Liver (tissue), 8 donors: ENCODE measurements at regions not wholly inside any gene's neighbourhood (a gene's known extent, or its start where the extent isn't known, plus 50 kb on each side); places are given as distances from the start of the nearest gene placed in this dataset.

Experiments used
- DNase-seq: peaks from one replicate; pipeline ENCODE4 v3.0.0-alpha.2; 2017; ENCODE audit warnings: low spot score
- H3K27ac ChIP-seq, 2 donors: one replicate each; pipeline ENCODE4 v1.7.0; 2013; ENCODE audit warnings: inconsistent platforms in 2 of 2, low read length in 2 of 2, control low read depth in 1 of 2, low read depth in 1 of 2, mild to moderate bottlenecking in 1 of 2
- H3K27me3 ChIP-seq, 4 donors: one replicate each; pipeline versions ENCODE4 v1.6.1 to v1.7.0; 2013; ENCODE audit warnings: low read length in 3 of 4, inconsistent platforms in 1 of 4, mild to moderate bottlenecking in 1 of 4, moderate library complexity in 1 of 4; ENCODE audit not compliant: control insufficient read depth in 4 of 4, insufficient read depth in 4 of 4
- H3K36me3 ChIP-seq, 4 donors: one replicate each; pipeline versions ENCODE4 v1.6.1 to v1.7.0; 2013; ENCODE audit warnings: low read length in 3 of 4, mild to moderate bottlenecking in 3 of 4, low read depth in 1 of 4, moderate library complexity in 1 of 4; ENCODE audit not compliant: control insufficient read depth in 4 of 4, insufficient read depth in 3 of 4
- H3K4me1 ChIP-seq, 4 donors: one replicate each; pipeline versions ENCODE4 v1.6.1 to v1.7.0; 2013; ENCODE audit warnings: low read length in 3 of 4, mild to moderate bottlenecking in 3 of 4, moderate library complexity in 1 of 4; ENCODE audit not compliant: control insufficient read depth in 4 of 4, insufficient read depth in 4 of 4
- H3K4me3 ChIP-seq, 3 donors: one replicate each; pipeline versions ENCODE4 v1.6.1 to v1.7.0; 2013; ENCODE audit warnings: low read length in 3 of 3, control low read depth in 1 of 3, low read depth in 1 of 3, mild to moderate bottlenecking in 1 of 3
- H3K9ac ChIP-seq, 2 donors: one replicate each; pipeline ENCODE4 v1.7.0; 2013; ENCODE audit warnings: low read length in 2 of 2, mild to moderate bottlenecking in 2 of 2, moderate library complexity in 2 of 2, control low read depth in 1 of 2, low read depth in 1 of 2
- H3K9me3 ChIP-seq, 4 donors: one replicate each; pipeline versions ENCODE4 v1.6.1 to v1.7.0; 2013; ENCODE audit warnings: low read length in 3 of 4; ENCODE audit not compliant: control insufficient read depth in 4 of 4
- ATF3 ChIP-seq: IDR thresholded peaks from 2 replicates; pipeline ENCODE4 v1.6.1; 2016; ENCODE audit warnings: antibody characterized with exemption
- CTCF ChIP-seq: fragments of 150-350 bp; IDR thresholded peaks from 2 replicates; pipeline ENCODE4 v1.5.1; 2017; ENCODE audit warnings: improper control_type of control experiment, low read depth, low read length; ENCODE audit not compliant: missing input control
- EGR1 ChIP-seq, 2 donors: IDR thresholded peaks; 2 replicates each; pipeline ENCODE4 v1.6.1; 2016 to 2018; ENCODE audit warnings: antibody characterized with exemption in 2 of 2, low read depth in 2 of 2
- FOXA1 ChIP-seq: IDR thresholded peaks from 2 replicates; pipeline ENCODE4 v1.6.1; 2016; ENCODE audit warnings: antibody characterized with exemption
- FOXA2 ChIP-seq: IDR thresholded peaks from 2 replicates; pipeline ENCODE4 v1.6.1; 2016; ENCODE audit warnings: antibody characterized with exemption
- GABPA ChIP-seq, 2 donors: IDR thresholded peaks in 1 of 2; conservative IDR thresholded peaks in 1 of 2; 2 replicates each; pipeline ENCODE4 v1.6.1; 2016; ENCODE audit warnings: antibody characterized with exemption in 2 of 2, mild to moderate bottlenecking in 1 of 2, moderate library complexity in 1 of 2
- HNF4A ChIP-seq, 2 donors: conservative IDR thresholded peaks; 2 replicates each; pipeline ENCODE4 v1.6.1; 2016; ENCODE audit warnings: antibody characterized with exemption in 2 of 2, mild to moderate bottlenecking in 2 of 2
- HNF4G ChIP-seq: IDR thresholded peaks from 2 replicates; pipeline ENCODE4 v1.6.1; 2016; ENCODE audit warnings: antibody characterized with exemption
- JUND ChIP-seq, 2 donors: IDR thresholded peaks; 2 replicates each; pipeline ENCODE4 v1.6.1; 2016; ENCODE audit warnings: antibody characterized with exemption in 2 of 2
- MAX ChIP-seq: IDR thresholded peaks from 2 replicates; pipeline ENCODE4 v1.6.1; 2016; ENCODE audit warnings: antibody characterized with exemption
- NR2F2 ChIP-seq: IDR thresholded peaks from 2 replicates; pipeline ENCODE4 v1.6.1; 2016; ENCODE audit warnings: antibody characterized with exemption
- REST ChIP-seq: IDR thresholded peaks from 2 replicates; pipeline ENCODE4 v1.6.1; 2016; ENCODE audit warnings: antibody characterized with exemption, mild to moderate bottlenecking
- RXRA ChIP-seq, 2 donors: IDR thresholded peaks; 2 replicates each; pipeline ENCODE4 v1.6.1; 2017 to 2018; ENCODE audit warnings: antibody characterized with exemption in 2 of 2, mild to moderate bottlenecking in 1 of 2
- SP1 ChIP-seq: IDR thresholded peaks from 2 replicates; pipeline ENCODE4 v1.6.1; 2018; ENCODE audit warnings: antibody characterized with exemption, mild to moderate bottlenecking
- TAF1 ChIP-seq: conservative IDR thresholded peaks from 2 replicates; pipeline ENCODE4 v1.6.1; 2016; ENCODE audit warnings: antibody characterized with exemption, mild to moderate bottlenecking
- YY1 ChIP-seq: IDR thresholded peaks from 2 replicates; pipeline ENCODE4 v1.6.1; 2016; ENCODE audit warnings: antibody characterized with exemption, mild to moderate bottlenecking
- ZBTB33 ChIP-seq: IDR thresholded peaks from 2 replicates; pipeline ENCODE4 v1.6.1; 2016; ENCODE audit warnings: antibody characterized with exemption
- WGBS: extraction: QIAGEN DNeasy Blood & Tissue Kit; methylation state at CpG from one replicate; pipeline ENCODE4 v1.1.7; 2013; 5-methylcytosine and 5-hydroxymethylcytosine counted together
- donor health status: healthy.
- donor health status: healthy.
- donor health status: healthy.
- donor health status: healthy.
- donor health status: healthy.

GRCh38 chr22:48939441-48940265, 888.0 kb downstream of the BRD1 start:
- no peaks in the 10 kb centered on the region for H3K27me3 ChIP-seq
- no peak overlapping the region for H3K4me3 ChIP-seq
- no peaks in the 10 kb centered on the region for H3K36me3 ChIP-seq
- DNase-seq: peak; percentile 26
- peaks cover 0 to 4% (median 3%) of the 10 kb centered on the region in 4 donors for H3K9me3 ChIP-seq
- 76% methylated on average over 31 of the region's 31 CpGs for WGBS
- TF ChIP-seq HNF4A (conservative IDR thresholded peaks at IDR 0.05) (no peak), YY1 (no peak), CTCF (no peak), SP1 (no peak), ZBTB33 (no peak), TAF1 (no peak), FOXA2 (no peak), MAX (no peak), NR2F2 (no peak)
- H3K27ac ChIP-seq: no peak overlapping the region
- H3K9ac ChIP-seq: no peak overlapping the region
- no peaks in the 10 kb centered on the region for H3K4me1 ChIP-seq

GRCh38 chr22:48938741-48939140, 888.9 kb downstream of the BRD1 start:
- Histone ChIP-seq H3K4me1 (no peaks in the 10 kb centered on the region), H3K9ac (no peak overlapping the region), H3K4me3 (no peak overlapping the region), H3K9me3 (peaks cover 0 to 7% (median 4%) of the 10 kb centered on the region in 4 donors), H3K27me3 (no peaks in the 10 kb centered on the region), H3K36me3 (no peaks in the 10 kb centered on the region), H3K27ac (no peak overlapping the region)
- DNase-seq: peak; percentile 27
- TF ChIP-seq HNF4A (conservative IDR thresholded peaks at IDR 0.05): no peak
- no peak for TF ChIP-seq FOXA1
- TF ChIP-seq CTCF: no peak
- TF ChIP-seq RXRA (IDR thresholded peaks at IDR 0.05): no peak
- TF ChIP-seq GABPA (IDR thresholded peaks at IDR 0.05 in 1 of 2, conservative IDR thresholded peaks at IDR 0.05 in 1 of 2): no peak
- no peak for TF ChIP-seq NR2F2
- no peak for TF ChIP-seq MAX
- no peak for TF ChIP-seq EGR1 (IDR thresholded peaks at IDR 0.05; ENCODE audit: low read depth in 2 of 2)
- TF ChIP-seq JUND (IDR thresholded peaks at IDR 0.05): no peak
- TF ChIP-seq HNF4G: no peak
- TF ChIP-seq ATF3: no peak
- TF ChIP-seq SP1: no peak
- TF ChIP-seq REST: no peak
- 77% methylated on average over 8 of the region's 8 CpGs for WGBS
